ENCODE measurements at regions not wholly inside any gene's neighbourhood (a gene's known extent, or its start where the extent isn't known, plus 50 kb on each side); places are given as distances from the start of the nearest gene placed in this dataset.

- no peak for TF ChIP-seq ZNF8 (CRISPR knock-in tag; IDR thresholded peaks at IDR 0.05)
- TF ChIP-seq RARB (CRISPR knock-in tag; IDR thresholded peaks at IDR 0.05): peak; percentile 91
- no peak for TF ChIP-seq OSR1 (CRISPR knock-in tag; IDR thresholded peaks at IDR 0.05)
- no peak for TF ChIP-seq ZNF565 (CRISPR knock-in tag; conservative IDR thresholded peaks at IDR 0.05; ENCODE audit: low read depth)
- no peak for TF ChIP-seq CSDC2 (CRISPR knock-in tag; IDR thresholded peaks at IDR 0.05)
- peak; percentile 99 for TF ChIP-seq ISL1 (CRISPR knock-in tag; IDR thresholded peaks at IDR 0.05)
- no peak for TF ChIP-seq PPARA (CRISPR knock-in tag; IDR thresholded peaks at IDR 0.05; ENCODE audit: borderline replicate concordance)
- peak; percentile 72; the same call in 1 of the 2 replicates for TF ChIP-seq CSRNP3 (CRISPR knock-in tag; IDR thresholded peaks at IDR 0.05)
- peak; percentile 78; the same call in 1 of the 2 replicates for TF ChIP-seq POU6F1 (CRISPR knock-in tag; IDR thresholded peaks at IDR 0.05; ENCODE audit: borderline replicate concordance, low read depth)
- peak; percentile 97 for TF ChIP-seq PATZ1 (CRISPR knock-in tag; IDR thresholded peaks at IDR 0.05; ENCODE audit: borderline replicate concordance)
- TF ChIP-seq ZC3H10 (CRISPR knock-in tag; IDR thresholded peaks at IDR 0.05): peak; percentile 96
- no peak for TF ChIP-seq TCF4 (CRISPR knock-in tag; IDR thresholded peaks at IDR 0.05; ENCODE audit: borderline replicate concordance)
- no peak for TF ChIP-seq ZFP3 (CRISPR knock-in tag; IDR thresholded peaks at IDR 0.05)
- TF ChIP-seq SNAI2 (CRISPR knock-in tag; IDR thresholded peaks at IDR 0.05): no peak
- TF ChIP-seq CREB5 (CRISPR knock-in tag; IDR thresholded peaks at IDR 0.05; ENCODE audit: low read depth): peak; percentile 29; the same call in 1 of the 2 replicates
- TF ChIP-seq ZFP30 (CRISPR knock-in tag; IDR thresholded peaks at IDR 0.05): no peak
- no peak for TF ChIP-seq ZNF70 (CRISPR knock-in tag; IDR thresholded peaks at IDR 0.05)
- TF ChIP-seq TOX (CRISPR knock-in tag; IDR thresholded peaks at IDR 0.05; ENCODE audit: borderline replicate concordance): peak; percentile 94
- ATAC-seq: peak; percentile 86
Measured at GRCh38 chr4:145316897-145317574, 136.6 kb upstream of the OTUD4 start.

- ATAC-seq: peak; percentile 69
- TF ChIP-seq BACH2 (CRISPR knock-in tag; IDR thresholded peaks at IDR 0.05; ENCODE audit: borderline replicate concordance) (no peak), GLIS3 (CRISPR knock-in tag; IDR thresholded peaks at IDR 0.05) (0 out of 2 replicates have a peak, but pooled peaks have one; percentile 35), TCF4 (CRISPR knock-in tag; IDR thresholded peaks at IDR 0.05; ENCODE audit: borderline replicate concordance) (peak; percentile 84), ZNF8 (CRISPR knock-in tag; IDR thresholded peaks at IDR 0.05) (no peak), CSDC2 (CRISPR knock-in tag; IDR thresholded peaks at IDR 0.05) (0 out of 2 replicates have a peak, but pooled peaks have one; percentile 68), PATZ1 (CRISPR knock-in tag; IDR thresholded peaks at IDR 0.05; ENCODE audit: borderline replicate concordance) (peak; percentile 72; the same call in 1 of the 2 replicates), ZC3H10 (CRISPR knock-in tag; IDR thresholded peaks at IDR 0.05) (peak; percentile 93), ZNF565 (CRISPR knock-in tag; conservative IDR thresholded peaks at IDR 0.05; ENCODE audit: low read depth) (no peak), TSHZ2 (CRISPR knock-in tag; IDR thresholded peaks at IDR 0.05) (no peak), ZNF70 (CRISPR knock-in tag; IDR thresholded peaks at IDR 0.05) (peak; percentile 93), CREB5 (CRISPR knock-in tag; IDR thresholded peaks at IDR 0.05; ENCODE audit: low read depth) (peak; percentile 71; the same call in 1 of the 2 replicates), CSRNP3 (CRISPR knock-in tag; IDR thresholded peaks at IDR 0.05) (no peak; the same call in 1 of the 2 replicates), ISL1 (CRISPR knock-in tag; IDR thresholded peaks at IDR 0.05) (peak; percentile 97), ESRRG (CRISPR knock-in tag; IDR thresholded peaks at IDR 0.05) (peak; percentile 88; the same call in 1 of the 2 replicates), OSR1 (CRISPR knock-in tag; IDR thresholded peaks at IDR 0.05) (no peak), ZFP30 (CRISPR knock-in tag; IDR thresholded peaks at IDR 0.05) (no peak), ZFP3 (CRISPR knock-in tag; IDR thresholded peaks at IDR 0.05) (peak; percentile 28; the same call in 1 of the 2 replicates), RARB (CRISPR knock-in tag; IDR thresholded peaks at IDR 0.05) (no peak), TOX (CRISPR knock-in tag; IDR thresholded peaks at IDR 0.05; ENCODE audit: borderline replicate concordance) (no peak), PPARA (CRISPR knock-in tag; IDR thresholded peaks at IDR 0.05; ENCODE audit: borderline replicate concordance) (no peak)
Measured at GRCh38 chr4:145315811-145316225, 135.4 kb upstream of the OTUD4 start.

Measured in SK-N-SH treated with all-trans-retinoic acid at 6 μM for 48 hours (cell line).